GM19463 (cell line): ENCODE measurements at regions not wholly inside any gene's neighbourhood (a gene's known extent, or its start where the extent isn't known, plus 50 kb on each side); places are given as distances from the start of the nearest gene placed in this dataset.
"Not testable (repeated sequence)": the region's sequence is repeated elsewhere in the genome, so short reads cannot be mapped to it uniquely, and the experiment has no call there.

Source experiments
- ATAC-seq: cut with Tn5 transposase; IDR thresholded peaks from one replicate; pipeline ENCODE4 v1.9.1; 2021; ENCODE audit warnings: mild to moderate bottlenecking, moderate library complexity; ENCODE audit not compliant: unreplicated experiment

GRCh38 chr21:19198801-19199200 is 795.2 kb upstream of the TMPRSS15 start:
- ATAC-seq: no peak

- ATAC-seq: no peak
Measured at GRCh38 chr21:19218163-19218562, 814.6 kb upstream of the TMPRSS15 start.

GRCh38 chr21:19224090-19224489 is 820.5 kb upstream of the TMPRSS15 start:
- ATAC-seq: no peak

GRCh38 chr21:19228226-19228625 is 824.6 kb upstream of the TMPRSS15 start:
- ATAC-seq: no peak

GRCh38 chr21:19233841-19234240 is 830.3 kb upstream of the TMPRSS15 start:
- ATAC-seq: not testable (repeated sequence)

- ATAC-seq: no peak
Measured at GRCh38 chr21:19236209-19236608, 832.6 kb upstream of the TMPRSS15 start.

GRCh38 chr21:19237608-19238007 is 834.0 kb upstream of the TMPRSS15 start:
- no peak for ATAC-seq

- ATAC-seq: no peak
Measured at GRCh38 chr21:19239696-19240095, 836.1 kb upstream of the TMPRSS15 start.

GRCh38 chr21:19244502-19245187 is 841.1 kb upstream of the TMPRSS15 start:
- no peak for ATAC-seq

GRCh38 chr21:19245188-19245580 is 841.6 kb upstream of the TMPRSS15 start:
- no peak for ATAC-seq

GRCh38 chr21:19246018-19246417 is 842.4 kb upstream of the TMPRSS15 start:
- no peak for ATAC-seq

- no peak for ATAC-seq
Measured at GRCh38 chr21:19256934-19257660, 853.5 kb upstream of the TMPRSS15 start.

GRCh38 chr21:19261731-19262376 is 858.3 kb upstream of the TMPRSS15 start:
- no peak for ATAC-seq

- ATAC-seq: no peak
Measured at GRCh38 chr21:19266636-19267035, 863.1 kb upstream of the TMPRSS15 start.

- no peak for ATAC-seq
Measured at GRCh38 chr21:19268686-19269085, 865.1 kb upstream of the TMPRSS15 start.

GRCh38 chr21:19275065-19275464 is 871.5 kb upstream of the TMPRSS15 start:
- ATAC-seq: no peak

GRCh38 chr21:19276665-19277064 is 873.1 kb upstream of the TMPRSS15 start:
- no peak for ATAC-seq

GRCh38 chr21:19286876-19287275 is 883.3 kb upstream of the TMPRSS15 start:
- ATAC-seq: no peak

- no peak for ATAC-seq
Measured at GRCh38 chr21:19290328-19290727, 886.7 kb upstream of the TMPRSS15 start.

- no peak for ATAC-seq
Measured at GRCh38 chr21:19320291-19320690, 916.7 kb upstream of the TMPRSS15 start.

GRCh38 chr21:19321688-19322087 is 918.1 kb upstream of the TMPRSS15 start:
- ATAC-seq: no peak

GRCh38 chr21:19322360-19322759 is 918.8 kb upstream of the TMPRSS15 start:
- ATAC-seq: no peak
